Gastroesophageal sphincter (tissue), 3 donors: ENCODE measurements at regions not wholly inside any gene's neighbourhood (a gene's known extent, or its start where the extent isn't known, plus 50 kb on each side); places are given as distances from the start of the nearest gene placed in this dataset.

Experiments used
- POLR2AphosphoS5 ChIP-seq: sonication (generic); formaldehyde crosslinking; IDR thresholded peaks from one replicate; pipeline ENCODE4 v1.6.1; 2017; ENCODE audit warnings: antibody characterized with exemption
- TF ChIP-seq, protein P1 (sequence below), 4 experiments: fragments of 200-600 bp in 2 of 4; fragments of 450-650 bp in 2 of 4; sonication (generic) in 1 of 4; IDR thresholded peaks; one replicate each; pipeline ENCODE4 v1.5.1; 2017 to 2019; ENCODE audit warnings: antibody characterized with exemption in 4 of 4, mild to moderate bottlenecking in 2 of 4, moderate library complexity in 2 of 4

DNA sequence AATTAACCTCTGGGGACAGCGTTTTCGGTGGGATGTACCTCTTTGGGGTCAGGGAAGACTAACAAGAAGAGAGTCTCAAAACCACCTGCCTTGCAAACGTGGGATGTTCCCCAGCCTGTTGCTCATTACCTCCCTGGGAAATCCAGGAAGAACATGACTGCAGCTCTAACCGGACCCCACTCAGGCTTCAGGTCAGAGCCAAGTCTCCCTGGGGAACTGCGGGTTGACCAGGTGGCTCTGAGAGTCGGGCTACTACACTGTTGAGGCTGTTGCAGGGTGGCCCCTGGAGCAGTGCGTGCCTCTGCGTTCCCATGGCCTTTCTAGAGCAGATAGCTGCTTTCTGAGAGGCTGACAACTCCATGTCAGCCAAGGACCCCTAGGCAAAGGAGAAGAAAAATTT lies 309.1 kb downstream of the FOXL1 start:
- TF ChIP-seq, protein P1, sequence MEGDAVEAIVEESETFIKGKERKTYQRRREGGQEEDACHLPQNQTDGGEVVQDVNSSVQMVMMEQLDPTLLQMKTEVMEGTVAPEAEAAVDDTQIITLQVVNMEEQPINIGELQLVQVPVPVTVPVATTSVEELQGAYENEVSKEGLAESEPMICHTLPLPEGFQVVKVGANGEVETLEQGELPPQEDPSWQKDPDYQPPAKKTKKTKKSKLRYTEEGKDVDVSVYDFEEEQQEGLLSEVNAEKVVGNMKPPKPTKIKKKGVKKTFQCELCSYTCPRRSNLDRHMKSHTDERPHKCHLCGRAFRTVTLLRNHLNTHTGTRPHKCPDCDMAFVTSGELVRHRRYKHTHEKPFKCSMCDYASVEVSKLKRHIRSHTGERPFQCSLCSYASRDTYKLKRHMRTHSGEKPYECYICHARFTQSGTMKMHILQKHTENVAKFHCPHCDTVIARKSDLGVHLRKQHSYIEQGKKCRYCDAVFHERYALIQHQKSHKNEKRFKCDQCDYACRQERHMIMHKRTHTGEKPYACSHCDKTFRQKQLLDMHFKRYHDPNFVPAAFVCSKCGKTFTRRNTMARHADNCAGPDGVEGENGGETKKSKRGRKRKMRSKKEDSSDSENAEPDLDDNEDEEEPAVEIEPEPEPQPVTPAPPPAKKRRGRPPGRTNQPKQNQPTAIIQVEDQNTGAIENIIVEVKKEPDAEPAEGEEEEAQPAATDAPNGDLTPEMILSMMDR (IDR thresholded peaks at IDR 0.05): no peak
- TF ChIP-seq POLR2AphosphoS5: no peak
